Esophagus muscularis mucosa (tissue), 3 donors: ENCODE measurements at regions not wholly inside any gene's neighbourhood (a gene's known extent, or its start where the extent isn't known, plus 50 kb on each side); places are given as distances from the start of the nearest gene placed in this dataset.

Source experiments
- CTCF ChIP-seq, 3 experiments: fragments of 200-600 bp in 2 of 3; fragments of 450-650 bp in 1 of 3; sonication (generic) in 2 of 3; IDR thresholded peaks; one replicate each; pipeline ENCODE4 v1.5.1; 2017 to 2019; ENCODE audit warnings: antibody characterized with exemption in 3 of 3, mild to moderate bottlenecking in 2 of 3, moderate library complexity in 1 of 3
- POLR2A ChIP-seq: fragments of 450-650 bp; IDR thresholded peaks from one replicate; pipeline ENCODE4 v1.6.1; 2017; ENCODE audit warnings: antibody characterized with exemption, moderate library complexity, mild to moderate bottlenecking, low read depth
- POLR2AphosphoS5 ChIP-seq, 2 donors: sonication (generic); formaldehyde crosslinking; IDR thresholded peaks; one replicate each; pipeline ENCODE4 v1.6.1; 2017; ENCODE audit warnings: antibody characterized with exemption in 2 of 2

GRCh38 chr10:10846504-10846900, 171.2 kb upstream of the CELF2 start:
- TF ChIP-seq CTCF (IDR thresholded peaks at IDR 0.05) (no peak), POLR2AphosphoS5 (IDR thresholded peaks at IDR 0.05) (no peak), POLR2A (no peak)
